ENCODE measurements at regions not wholly inside any gene's neighbourhood (a gene's known extent, or its start where the extent isn't known, plus 50 kb on each side); places are given as distances from the start of the nearest gene placed in this dataset.

GRCh38 chr7:12741951-12742575 is 54.6 kb downstream of the ARL4A start:
- ATAC-seq (no peak), DNase-seq (ENCODE audit: low spot score) (no peak)

GRCh38 chr7:12746211-12746610 is 58.8 kb downstream of the ARL4A start:
- DNase-seq (ENCODE audit: low spot score) (no peak), ATAC-seq (no peak)

- ATAC-seq, result no peak
- no peak for DNase-seq (ENCODE audit: low spot score)
Observed at GRCh38 chr7:12747687-12748306, 60.4 kb downstream of the ARL4A start.

- ATAC-seq, result no peak
- no peak for DNase-seq (ENCODE audit: low spot score)
Observed at GRCh38 chr7:12749069-12749468, 61.6 kb downstream of the ARL4A start.

GRCh38 chr7:12749746-12750145 is 62.3 kb downstream of the ARL4A start:
- DNase-seq (ENCODE audit: low spot score) (no peak), ATAC-seq (no peak)

GRCh38 chr7:12751764-12752163 is 64.3 kb downstream of the ARL4A start:
- ATAC-seq (no peak), DNase-seq (ENCODE audit: low spot score) (no peak)

- no peak for ATAC-seq
- DNase-seq (ENCODE audit: low spot score), result no peak
Observed at GRCh38 chr7:12754179-12754578, 66.7 kb downstream of the ARL4A start.

GRCh38 chr7:12756821-12757220 is 69.4 kb downstream of the ARL4A start:
- DNase-seq (ENCODE audit: low spot score), result no peak
- ATAC-seq, result no peak

- ATAC-seq, result no peak
- no peak for DNase-seq (ENCODE audit: low spot score)
Observed at GRCh38 chr7:12757443-12757842, 70.0 kb downstream of the ARL4A start.

GRCh38 chr7:12759151-12759550 is 71.7 kb downstream of the ARL4A start:
- ATAC-seq, result no peak
- no peak for DNase-seq (ENCODE audit: low spot score)

GRCh38 chr7:12761111-12761510 is 73.7 kb downstream of the ARL4A start:
- DNase-seq (ENCODE audit: low spot score), result no peak
- no peak for ATAC-seq

GRCh38 chr7:12761691-12762090 is 74.3 kb downstream of the ARL4A start:
- DNase-seq (ENCODE audit: low spot score) (no peak), ATAC-seq (no peak)

- ATAC-seq, result no peak
- no peak for DNase-seq (ENCODE audit: low spot score)
Observed at GRCh38 chr7:12764458-12764891, 77.0 kb downstream of the ARL4A start.

- DNase-seq (ENCODE audit: low spot score) (no peak), ATAC-seq (no peak)
Observed at GRCh38 chr7:12765431-12766100, 78.1 kb downstream of the ARL4A start.

- ATAC-seq (no peak), DNase-seq (ENCODE audit: low spot score) (no peak)
Observed at GRCh38 chr7:12766416-12766815, 79.0 kb downstream of the ARL4A start.

- no peak for ATAC-seq
- DNase-seq (ENCODE audit: low spot score), result no peak
Observed at GRCh38 chr7:12768948-12769347, 81.5 kb downstream of the ARL4A start.

GRCh38 chr7:12769444-12769843 is 82.0 kb downstream of the ARL4A start:
- DNase-seq (ENCODE audit: low spot score), result no peak
- no peak for ATAC-seq

GRCh38 chr7:12770227-12770975 is 83.0 kb downstream of the ARL4A start:
- ATAC-seq (peak; percentile 95), DNase-seq (ENCODE audit: low spot score) (peak; percentile 86)

- peak; percentile 76 for ATAC-seq
- DNase-seq (ENCODE audit: low spot score), result peak; percentile 57
Observed at GRCh38 chr7:12771378-12771877, 84.0 kb downstream of the ARL4A start.

- ATAC-seq, result no peak
Observed at GRCh38 chr7:12772768-12773167, 85.3 kb downstream of the ARL4A start.

GRCh38 chr7:12777257-12777656 is 89.8 kb downstream of the ARL4A start:
- ATAC-seq, result no peak
- no peak for DNase-seq (ENCODE audit: low spot score)

More at GRCh38 chr7:12772768-12773167, 85.3 kb downstream of the ARL4A start:
- no peak for DNase-seq (ENCODE audit: low spot score)

Measured in left lobe of liver (tissue), 2 donors.